K562 (cell line): ENCODE measurements at regions not wholly inside any gene's neighbourhood (a gene's known extent, or its start where the extent isn't known, plus 50 kb on each side); places are given as distances from the start of the nearest gene placed in this dataset.

Experiments used
- ATAC-seq: fragments of 200-7000 bp; cut with Tn5 transposase; 3 replicates; pipeline ENCODE4 v1.9.1; 2020; ENCODE audit warnings: moderate library complexity
- BruUV-seq: library from RNA; stranded (reverse); fragments of 400-500 nt; replicated peaks from 2 replicates; lab custom pipeline; 2021; lab: Mats Ljungman, UMichigan
- CTCF ChIA-PET: fragments of 300-600 bp; formaldehyde crosslinking; extraction: SDS; loops from one replicate; lab custom pipeline; 2021; ENCODE audit warnings: low intra/inter-chr PET ratio; lab: Yijun Ruan, JAX
- POLR2A ChIA-PET: fragments of 300-600, 350-650 bp; sonication (Branson Sonifier 250); formaldehyde crosslinking; extraction: SDS; loops from one replicate; lab custom pipeline; 2021; ENCODE audit warnings: antibody characterized with exemption, inconsistent platforms; lab: Yijun Ruan, JAX
- DNase-seq, 4 experiments: peaks; one replicate each; pipeline versions ENCODE4 v3.0.0 to v3.0.0-alpha.2; 2011 to 2018; ENCODE audit warnings: low spot score in 3 of 4, mixed read lengths in 3 of 4; ENCODE audit errors: extremely low read depth in 1 of 4
- FAIRE-seq: peaks from 2 replicates; lab custom pipeline; 2011; peaks lifted over from hg19 to GRCh38; lab: Jason Lieb, UNC
- H2AFZ ChIP-seq: 2 replicates; pipeline ENCODE4 v1.6.0; 2011; ENCODE audit warnings: low read depth, low read length, control low read depth, inconsistent platforms
- H3K27ac ChIP-seq: fragments of 200-600 bp; 3 replicates; pipeline ENCODE4 v1.8.0; 2011; ENCODE audit warnings: low read depth, mild to moderate bottlenecking, control low read depth, inconsistent platforms, low read length, moderate library complexity, mixed read lengths; ENCODE audit errors: extremely low read depth
- H3K27me3 ChIP-seq, 2 experiments: fragments of 300-600 bp in 1 of 2; 2 replicates in 1 of 2; 3 replicates in 1 of 2; pipeline versions ENCODE4 v1.6.0 to v1.8.0; 2011; ENCODE audit warnings: inconsistent platforms in 2 of 2, low read length in 2 of 2, mild to moderate bottlenecking in 1 of 2, mixed read lengths in 1 of 2, moderate library complexity in 1 of 2; ENCODE audit not compliant: control insufficient read depth in 2 of 2, insufficient read depth in 2 of 2
- H3K36me3 ChIP-seq: fragments of 300-600 bp; 3 replicates; pipeline ENCODE4 v1.8.0; 2011; ENCODE audit warnings: mild to moderate bottlenecking, low read length, inconsistent platforms; ENCODE audit not compliant: control insufficient read depth, insufficient read depth
- H3K4me1 ChIP-seq, 2 experiments: fragments of 200-600 bp in 1 of 2; replicated peaks in 1 of 2; 2 replicates in 1 of 2; 3 replicates in 1 of 2; pipeline versions ENCODE4 v1.5.1 to v1.8.0; 2011; ENCODE audit warnings: inconsistent platforms in 2 of 2, low read length in 2 of 2, mild to moderate bottlenecking in 1 of 2, mixed read lengths in 1 of 2, moderate library complexity in 1 of 2; ENCODE audit not compliant: control insufficient read depth in 2 of 2, insufficient read depth in 2 of 2
- H3K4me2 ChIP-seq: 2 replicates; pipeline ENCODE4 v1.6.1; 2011; ENCODE audit warnings: low read length, control low read depth, inconsistent platforms, mixed read lengths; ENCODE audit not compliant: insufficient read depth
- H3K4me3 ChIP-seq: fragments of 200-600 bp; sonication (generic), shearing (Covaris generic); 2 replicates; pipeline ENCODE4 v1.5.1; 2016; ENCODE audit warnings: control low read depth, inconsistent platforms
- H3K79me2 ChIP-seq: fragments of 200-600 bp; 3 replicates; pipeline ENCODE4 v1.8.0; 2011; ENCODE audit warnings: low read length, inconsistent platforms; ENCODE audit not compliant: control insufficient read depth, insufficient read depth
- H3K9ac ChIP-seq, 2 experiments: 2 replicates each; pipeline versions ENCODE4 v1.6.0 to v1.6.1; 2011; ENCODE audit warnings: low read depth in 2 of 2, low read length in 2 of 2, control low read depth in 1 of 2, inconsistent platforms in 1 of 2, mild to moderate bottlenecking in 1 of 2, mixed read lengths in 1 of 2; ENCODE audit not compliant: insufficient read depth in 1 of 2
- H3K9me1 ChIP-seq: one replicate; pipeline ENCODE4 v1.6.0; 2011; ENCODE audit warnings: inconsistent platforms, mild to moderate bottlenecking, low read length, moderate library complexity; ENCODE audit not compliant: control insufficient read depth, insufficient read depth
- H3K9me3 ChIP-seq: replicated peaks from 2 replicates; pipeline ENCODE4 v1.5.1; 2011; ENCODE audit warnings: low read depth, low read length, inconsistent platforms; ENCODE audit not compliant: control insufficient read depth, insufficient read depth
- H4K20me1 ChIP-seq: replicated peaks from 2 replicates; pipeline ENCODE4 v1.6.1; 2011; ENCODE audit warnings: low read length, inconsistent platforms, mixed read lengths; ENCODE audit not compliant: control insufficient read depth, insufficient read depth
- ATF6 ChIP-seq: sonication (generic); formaldehyde crosslinking; IDR thresholded peaks from 2 replicates; pipeline ENCODE4 v1.4.0; 2020; ENCODE audit warnings: mild to moderate bottlenecking, missing genetic modification reagents
- CREM ChIP-seq: IDR thresholded peaks from 2 replicates; pipeline ENCODE4 v1.6.1; 2014; ENCODE audit warnings: antibody characterized with exemption, low read depth
- ELF4 ChIP-seq: fragments of 450-650 bp; formaldehyde crosslinking; IDR thresholded peaks from 2 replicates; pipeline ENCODE4 v1.4.0; 2022; ENCODE audit warnings: missing genetic modification characterization
- GABPB1 ChIP-seq: sonication (generic); formaldehyde crosslinking; IDR thresholded peaks from 2 replicates; pipeline ENCODE4 v1.8.0; 2022; ENCODE audit warnings: mild to moderate bottlenecking, missing genetic modification reagents
- IRF9 ChIP-seq: fragments of 450-650 bp; IDR thresholded peaks from 2 replicates; pipeline ENCODE4 v1.6.1; 2016; ENCODE audit warnings: missing biosample characterization, missing genetic modification characterization
- NR2F6 ChIP-seq: fragments of 450-650 bp; formaldehyde crosslinking; IDR thresholded peaks from 2 replicates; pipeline ENCODE4 v1.4.0; 2020; ENCODE audit warnings: mild to moderate bottlenecking
- POLR2AphosphoS2 ChIP-seq: IDR thresholded peaks from 2 replicates; pipeline ENCODE4 v1.6.1; 2012; ENCODE audit warnings: low read length, improper control_type of control experiment
- STAT5B ChIP-seq: fragments of 250-450 bp; sonication (Bioruptor Pico); IDR thresholded peaks from 2 replicates; pipeline ENCODE4 v1.8.0; 2021; ENCODE audit warnings: mild to moderate bottlenecking, inconsistent platforms
- WHSC1 ChIP-seq: IDR thresholded peaks from one replicate; pipeline ENCODE4 v1.6.1; 2012; ENCODE audit warnings: low read length, control low read depth, inconsistent platforms
- ZKSCAN8 ChIP-seq: fragments of 200-800 bp; sonication (Bioruptor generic); IDR thresholded peaks from 2 replicates; pipeline ENCODE4 v1.6.1; 2016; ENCODE audit warnings: missing genetic modification characterization, missing compliant biosample characterization
- ZNF76 ChIP-seq: fragments of 250-450 bp; sonication (Bioruptor Pico); IDR thresholded peaks from 2 replicates; pipeline ENCODE4 v1.4.0; 2020; ENCODE audit warnings: mild to moderate bottlenecking, moderate library complexity, borderline replicate concordance
- WGBS: fragments of 100-300 bp; shearing (Covaris generic); methylation state at CpG from one replicate; pipeline ENCODE4 v1.1.6; 2016; ENCODE audit warnings: low coverage, mixed read lengths; ENCODE audit not compliant: insufficient coverage; ENCODE audit errors: missing lambda C conversion rate; 5-methylcytosine and 5-hydroxymethylcytosine counted together
- in situ Hi-C: fragments of 300-500 bp; cut with MboI; formaldehyde crosslinking; loops from 4 replicates; pipeline ENCODE4 v1.15.0; 2018; ENCODE audit warnings: inconsistent platforms, mixed read lengths
- intact Hi-C: fragments of 100-400 bp; cut with micrococcal nuclease; formaldehyde crosslinking; loops from 2 replicates; pipeline ENCODE4 v1.14.2; 2022
- TF ChIP-seq, protein P1 (sequence below), 2 experiments: fragments of 250-450 bp in 1 of 2; fragments of 450-650 bp in 1 of 2; sonication (Bioruptor Pico) in 1 of 2; IDR thresholded peaks; 2 replicates each; pipeline versions ENCODE4 v1.6.1 to v1.8.0; 2016 to 2021; ENCODE audit warnings: mild to moderate bottlenecking in 2 of 2, moderate library complexity in 2 of 2, missing compliant biosample characterization in 1 of 2, missing genetic modification characterization in 1 of 2

DNA sequence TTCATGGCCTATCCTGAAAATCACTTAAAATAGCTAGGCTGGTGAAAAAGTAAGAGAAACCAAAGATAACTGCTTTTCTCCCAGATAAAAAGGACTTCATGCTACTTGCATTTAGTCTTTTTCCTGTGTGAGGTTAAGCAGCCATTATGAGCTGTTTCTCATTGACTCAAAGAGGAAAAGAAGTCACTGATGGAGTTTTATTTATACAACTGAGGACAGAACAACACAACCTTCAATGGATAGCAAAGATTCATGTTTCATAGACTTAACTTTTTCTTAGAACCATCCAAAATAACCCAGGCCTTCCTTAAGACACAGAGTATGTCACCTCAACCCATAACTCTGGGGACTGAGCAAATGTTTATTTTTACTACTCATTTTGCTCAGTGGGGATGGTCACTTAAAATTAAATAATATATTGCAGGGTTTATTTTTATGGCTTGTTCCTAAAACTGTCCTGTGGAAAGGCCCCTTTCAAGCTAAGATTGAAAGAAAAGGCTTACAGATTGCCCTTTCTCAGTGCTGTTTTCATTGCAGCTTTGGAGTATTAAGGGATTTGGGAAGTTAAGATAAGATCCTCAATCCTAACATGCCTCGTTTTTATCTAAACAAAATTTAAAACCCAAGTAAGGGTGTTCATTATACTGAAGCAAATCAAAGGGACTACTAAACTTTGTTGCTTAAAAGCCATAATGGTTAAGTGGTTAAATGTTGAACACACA, 252.6 kb upstream of the MAD2L1 start:
- H3K36me3 ChIP-seq = no peaks in the 10 kb centered on the region
- intact Hi-C loops = no loop called here
- H3K9me1 ChIP-seq = no peaks in the 10 kb centered on the region
- no peaks in the 10 kb centered on the region for H4K20me1 ChIP-seq
- FAIRE-seq = no peak
- H3K79me2 ChIP-seq = no peaks in the 10 kb centered on the region
- TF ChIP-seq POLR2AphosphoS2 = no peak
- TF ChIP-seq ZNF76 (CRISPR knock-in tag) = no peak
- TF ChIP-seq, all 486 proteins: peak for 0
- Histone ChIP-seq H3K9me3 (no peaks in the 10 kb centered on the region), H3K4me1 (no peaks in the 10 kb centered on the region), H3K27ac (no peak overlapping the region), H3K9ac (no peak overlapping the region), H3K4me2 (no peak overlapping the region), H3K27me3 (no peaks in the 10 kb centered on the region), H2AFZ (no peak overlapping the region), H3K4me3 (no peak overlapping the region)
- ATAC-seq (no peak), DNase-seq (no peak)
- ChIA-PET CTCF (no interaction called here), POLR2A (no interaction called here)
- WGBS = 0% methylated on average over 1 of the region's 1 CpG
- in situ Hi-C loops = no loop called here
- no TSS peak for BruUV-seq

- FAIRE-seq = no peak
- TF ChIP-seq IRF9 (no peak), NR2F6 (no peak), CREM (no peak), ELF4 (CRISPR knock-in tag) (no peak), ATF6 (CRISPR knock-in tag) (no peak), GABPB1 (CRISPR knock-in tag) (no peak), WHSC1 (no peak), STAT5B (CRISPR knock-in tag) (no peak), ZKSCAN8 (CRISPR knock-in tag) (no peak)
- TF ChIP-seq, protein P1, sequence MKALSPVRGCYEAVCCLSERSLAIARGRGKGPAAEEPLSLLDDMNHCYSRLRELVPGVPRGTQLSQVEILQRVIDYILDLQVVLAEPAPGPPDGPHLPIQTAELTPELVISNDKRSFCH (CRISPR knock-in tag; IDR thresholded peaks at IDR 0.05) = no peak
- TF ChIP-seq, protein P1 (tag; IDR thresholded peaks at IDR 0.05) = no peak
Observed at GRCh38 chr4:120318196-120318846, 251.7 kb upstream of the MAD2L1 start.

More at GRCh38 chr4:120318196-120318846, 251.7 kb upstream of the MAD2L1 start:
- ChIA-PET CTCF (no interaction called here), POLR2A (no interaction called here)
- Histone ChIP-seq H3K4me1 (no peaks in the 10 kb centered on the region), H3K9me1 (no peaks in the 10 kb centered on the region), H3K9me3 (no peaks in the 10 kb centered on the region), H3K36me3 (no peaks in the 10 kb centered on the region), H3K9ac (no peak overlapping the region), H3K4me3 (no peak overlapping the region), H3K27ac (no peak overlapping the region), H3K27me3 (no peaks in the 10 kb centered on the region), H3K79me2 (no peaks in the 10 kb centered on the region), H2AFZ (no peak overlapping the region), H4K20me1 (no peaks in the 10 kb centered on the region), H3K4me2 (no peak overlapping the region)
- no peak for DNase-seq
- no peak for ATAC-seq
- in situ Hi-C loops (no loop called here), intact Hi-C loops (no loop called here)
- WGBS = 0% methylated on average over 5 of the region's 5 CpGs
- no TSS peak for BruUV-seq
